ENCODE measurements at regions not wholly inside any gene's neighbourhood (a gene's known extent, or its start where the extent isn't known, plus 50 kb on each side); places are given as distances from the start of the nearest gene placed in this dataset.

DNA sequence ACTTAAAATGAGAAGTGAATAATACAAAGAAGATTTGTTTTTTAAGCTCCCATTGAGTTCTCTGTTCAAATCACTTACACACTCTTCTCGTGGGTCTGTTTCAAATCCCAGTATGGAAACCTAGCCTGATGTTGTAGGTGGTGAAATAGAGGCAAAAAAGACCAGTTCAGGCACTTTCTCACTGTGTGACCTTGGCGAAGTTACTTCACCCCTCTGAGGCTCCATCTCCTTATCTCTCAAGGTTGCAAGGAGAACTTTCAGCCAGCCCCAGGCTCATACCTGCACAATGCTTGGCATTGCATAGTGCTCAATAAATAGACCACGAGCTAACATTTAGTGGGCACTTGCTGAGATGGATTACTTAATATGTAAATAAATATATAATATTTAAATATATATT is 90.1 kb downstream of the PRLHR start:
- Mint-ChIP-seq H3K9me3 (ENCODE audit: low read depth) (no peaks in the 10 kb centered on the region), H3K27me3 (peaks cover 16% of the 10 kb centered on the region), H3K4me1 (ENCODE audit: low read depth) (no peaks in the 10 kb centered on the region), H3K4me3 (ENCODE audit: low read depth) (no peak overlapping the region), H3K36me3 (ENCODE audit: insufficient read depth) (no peaks in the 10 kb centered on the region), H3K27ac (no peak overlapping the region)
- DNase-seq (ENCODE audit: low spot score, unreplicated experiment): no peak
- TF ChIP-seq, protein P1, sequence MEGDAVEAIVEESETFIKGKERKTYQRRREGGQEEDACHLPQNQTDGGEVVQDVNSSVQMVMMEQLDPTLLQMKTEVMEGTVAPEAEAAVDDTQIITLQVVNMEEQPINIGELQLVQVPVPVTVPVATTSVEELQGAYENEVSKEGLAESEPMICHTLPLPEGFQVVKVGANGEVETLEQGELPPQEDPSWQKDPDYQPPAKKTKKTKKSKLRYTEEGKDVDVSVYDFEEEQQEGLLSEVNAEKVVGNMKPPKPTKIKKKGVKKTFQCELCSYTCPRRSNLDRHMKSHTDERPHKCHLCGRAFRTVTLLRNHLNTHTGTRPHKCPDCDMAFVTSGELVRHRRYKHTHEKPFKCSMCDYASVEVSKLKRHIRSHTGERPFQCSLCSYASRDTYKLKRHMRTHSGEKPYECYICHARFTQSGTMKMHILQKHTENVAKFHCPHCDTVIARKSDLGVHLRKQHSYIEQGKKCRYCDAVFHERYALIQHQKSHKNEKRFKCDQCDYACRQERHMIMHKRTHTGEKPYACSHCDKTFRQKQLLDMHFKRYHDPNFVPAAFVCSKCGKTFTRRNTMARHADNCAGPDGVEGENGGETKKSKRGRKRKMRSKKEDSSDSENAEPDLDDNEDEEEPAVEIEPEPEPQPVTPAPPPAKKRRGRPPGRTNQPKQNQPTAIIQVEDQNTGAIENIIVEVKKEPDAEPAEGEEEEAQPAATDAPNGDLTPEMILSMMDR (IDR thresholded peaks at IDR 0.05; ENCODE audit: unreplicated experiment): no peak

DNA sequence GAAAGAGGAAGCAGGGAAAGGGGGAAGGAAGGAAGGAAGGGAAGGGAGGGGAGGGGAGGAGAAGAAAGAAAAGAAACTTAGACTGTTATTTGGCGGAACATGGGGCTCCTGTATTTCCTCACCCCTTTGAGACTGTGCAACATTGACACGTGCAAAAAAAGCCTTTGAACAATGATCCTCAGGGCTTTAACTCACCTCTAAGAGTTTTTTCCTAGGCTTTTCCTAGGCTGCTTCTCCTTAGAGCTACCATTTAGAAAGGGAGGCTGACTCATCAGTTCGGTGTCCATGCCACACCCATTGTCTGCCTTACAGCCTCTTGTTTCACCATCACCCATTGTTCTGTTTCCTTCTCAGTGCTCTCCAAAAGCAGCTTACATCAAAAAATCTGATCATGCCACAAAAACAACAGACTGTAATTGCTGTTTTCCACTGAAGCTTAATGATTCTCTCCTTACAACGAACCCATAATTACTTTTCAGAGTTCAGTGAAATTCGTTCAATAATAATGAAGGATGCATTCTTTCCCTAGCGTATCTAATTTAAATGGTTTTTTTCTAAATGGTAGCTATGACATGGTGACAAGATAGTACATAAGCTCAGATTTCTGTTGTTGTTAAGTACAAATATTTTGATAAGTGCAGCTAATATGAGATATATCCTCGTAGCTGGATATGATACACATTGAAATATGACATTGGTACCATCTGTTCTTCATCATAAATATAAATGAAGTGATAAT is 90.8 kb downstream of the PRLHR start:
- TF ChIP-seq, protein P1 (IDR thresholded peaks at IDR 0.05; ENCODE audit: unreplicated experiment): no peak
- no peak for DNase-seq (ENCODE audit: low spot score, unreplicated experiment)
- H3K27ac Mint-ChIP-seq: no peak overlapping the region
- peaks cover 16% of the 10 kb centered on the region for H3K27me3 Mint-ChIP-seq
- no peak overlapping the region for H3K4me3 Mint-ChIP-seq (ENCODE audit: low read depth)
- no peaks in the 10 kb centered on the region for H3K36me3 Mint-ChIP-seq (ENCODE audit: insufficient read depth)
- H3K9me3 Mint-ChIP-seq (ENCODE audit: low read depth): no peaks in the 10 kb centered on the region
- no peaks in the 10 kb centered on the region for H3K4me1 Mint-ChIP-seq (ENCODE audit: low read depth)

DNA sequence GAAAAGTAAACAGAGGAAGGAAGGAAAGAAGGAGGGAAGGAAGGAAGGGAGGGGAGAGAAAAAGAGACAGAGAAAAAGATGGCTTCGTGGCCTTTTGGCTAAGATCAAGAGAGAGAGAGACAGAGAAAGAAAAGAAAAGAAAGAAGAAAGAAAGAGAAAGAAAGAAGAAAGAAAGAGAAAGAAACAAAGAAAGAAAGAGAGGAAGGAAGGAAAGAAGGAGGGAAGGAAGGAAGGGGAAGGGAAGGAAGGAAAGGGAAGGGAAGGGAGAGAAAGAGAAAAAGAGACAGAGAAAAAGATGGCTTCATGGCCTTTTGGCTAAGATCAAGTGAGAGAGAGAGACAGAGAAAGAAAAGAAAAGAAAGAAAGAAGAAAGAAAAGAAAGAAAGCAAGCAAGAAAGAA is 91.4 kb downstream of the PRLHR start:
- Mint-ChIP-seq H3K4me1 (ENCODE audit: low read depth) (no peaks in the 10 kb centered on the region), H3K9me3 (ENCODE audit: low read depth) (no peaks in the 10 kb centered on the region), H3K27ac (no peak overlapping the region), H3K27me3 (peaks cover 16% of the 10 kb centered on the region), H3K36me3 (ENCODE audit: insufficient read depth) (no peaks in the 10 kb centered on the region), H3K4me3 (ENCODE audit: low read depth) (no peak overlapping the region)
- TF ChIP-seq, protein P1 (IDR thresholded peaks at IDR 0.05; ENCODE audit: unreplicated experiment): no peak
- no peak for DNase-seq (ENCODE audit: low spot score, unreplicated experiment)

DNA sequence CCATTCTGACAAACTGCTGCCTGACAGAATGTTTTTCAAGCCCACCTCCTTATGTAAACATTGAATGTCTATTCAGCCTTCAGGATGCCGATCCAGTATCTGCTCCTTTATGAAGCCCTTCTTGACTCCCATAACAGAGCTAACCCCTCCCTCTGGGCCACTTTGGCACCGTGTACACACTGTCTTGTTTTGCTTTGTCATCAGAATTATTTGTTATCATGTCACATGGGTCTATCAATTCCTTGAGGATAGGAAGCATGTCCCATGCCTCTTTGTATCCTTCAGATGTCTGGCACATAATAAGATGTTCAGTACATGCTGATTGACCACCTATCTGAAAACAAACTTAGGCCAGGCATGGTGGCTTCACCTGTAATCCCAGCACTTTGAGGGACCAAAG is 92.3 kb downstream of the PRLHR start:
- DNase-seq (ENCODE audit: low spot score, unreplicated experiment): no peak
- Mint-ChIP-seq H3K36me3 (ENCODE audit: insufficient read depth) (no peaks in the 10 kb centered on the region), H3K27me3 (peaks cover 16% of the 10 kb centered on the region), H3K9me3 (ENCODE audit: low read depth) (no peaks in the 10 kb centered on the region), H3K4me3 (ENCODE audit: low read depth) (no peak overlapping the region), H3K4me1 (ENCODE audit: low read depth) (no peaks in the 10 kb centered on the region), H3K27ac (no peak overlapping the region)
- TF ChIP-seq, protein P1 (IDR thresholded peaks at IDR 0.05; ENCODE audit: unreplicated experiment): no peak

DNA sequence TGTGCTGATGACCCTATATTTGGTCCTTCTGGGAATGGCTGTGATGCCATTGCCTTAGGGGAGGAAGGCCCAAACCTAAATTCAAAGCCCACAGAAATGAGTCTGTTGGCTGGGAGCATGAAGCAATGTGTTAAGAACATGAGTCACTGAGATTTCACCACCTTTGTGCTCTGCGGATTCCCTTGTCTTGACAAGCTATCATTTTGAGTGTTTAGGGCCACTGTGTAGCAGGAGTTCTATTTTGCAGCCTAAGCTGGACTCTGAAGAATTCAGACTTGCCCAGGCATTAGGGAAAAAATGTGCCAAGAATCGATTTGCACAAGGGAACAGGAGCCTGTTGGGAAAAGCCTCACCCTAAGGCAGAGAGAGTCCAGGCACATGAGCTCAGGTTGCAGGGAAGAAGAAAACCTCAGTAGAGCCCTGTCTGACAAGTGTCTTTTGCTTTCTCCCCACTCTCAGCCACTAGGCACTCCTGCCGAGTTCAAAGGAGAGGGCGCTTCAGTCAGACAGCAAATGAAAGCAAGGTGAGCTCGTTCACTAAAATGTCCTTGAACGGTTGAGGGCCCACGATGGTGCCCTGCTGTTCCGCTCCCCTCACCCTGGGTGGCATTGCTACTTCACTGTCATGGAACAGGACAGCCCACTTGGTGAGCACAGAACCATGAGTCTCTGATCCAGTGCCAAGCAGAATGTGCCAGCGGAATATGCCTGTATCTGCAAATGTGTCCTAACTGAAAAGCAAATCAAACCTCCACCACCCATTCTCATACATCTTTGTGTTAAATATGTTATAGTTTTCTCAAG is 93.6 kb downstream of the PRLHR start:
- Mint-ChIP-seq H3K4me3 (ENCODE audit: low read depth) (no peak overlapping the region), H3K9me3 (ENCODE audit: low read depth) (no peaks in the 10 kb centered on the region), H3K4me1 (ENCODE audit: low read depth) (no peaks in the 10 kb centered on the region), H3K27me3 (peaks cover 20% of the 10 kb centered on the region), H3K27ac (no peak overlapping the region), H3K36me3 (ENCODE audit: insufficient read depth) (no peaks in the 10 kb centered on the region)
- DNase-seq (ENCODE audit: low spot score, unreplicated experiment): no peak
- TF ChIP-seq, protein P1 (IDR thresholded peaks at IDR 0.05; ENCODE audit: unreplicated experiment): no peak
